ENCODE measurements at regions not wholly inside any gene's neighbourhood (a gene's known extent, or its start where the extent isn't known, plus 50 kb on each side); places are given as distances from the start of the nearest gene placed in this dataset.

DNA sequence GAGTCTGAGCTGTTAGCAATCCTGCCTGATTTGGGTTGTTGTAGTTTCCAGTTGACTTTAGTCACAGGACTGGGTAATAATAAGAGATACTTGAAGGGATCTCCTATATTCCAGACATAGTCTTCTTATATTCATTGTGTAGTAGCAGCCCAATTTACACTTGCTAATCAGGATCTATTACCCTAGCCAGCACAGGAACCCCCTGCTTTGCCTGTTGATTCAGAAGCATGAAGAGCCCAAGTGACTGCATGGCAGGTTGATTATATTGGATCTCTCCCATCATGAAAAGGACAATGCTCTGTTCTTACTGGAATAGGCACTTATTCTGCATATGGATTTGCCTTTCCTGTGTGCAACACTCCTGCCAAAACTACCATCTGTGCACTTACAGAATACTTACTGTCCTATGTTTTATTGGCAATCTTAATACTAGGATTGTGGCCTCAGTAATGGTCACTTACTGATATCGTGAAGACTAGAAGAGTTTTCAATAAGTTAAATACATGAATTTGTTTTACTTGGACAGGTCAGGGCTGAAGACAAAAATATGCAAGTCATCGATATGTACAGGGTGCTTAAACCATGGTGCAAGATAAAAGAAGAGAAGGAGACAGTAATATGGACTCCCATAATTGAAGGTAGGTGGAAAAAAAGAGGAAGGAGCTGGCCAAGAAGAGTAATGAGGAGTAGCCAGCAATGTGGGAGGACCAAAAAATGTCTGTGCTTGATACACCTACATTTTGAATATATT is 304.1 kb downstream of the MCTP2 start:
- no peak for DNase-seq

DNA sequence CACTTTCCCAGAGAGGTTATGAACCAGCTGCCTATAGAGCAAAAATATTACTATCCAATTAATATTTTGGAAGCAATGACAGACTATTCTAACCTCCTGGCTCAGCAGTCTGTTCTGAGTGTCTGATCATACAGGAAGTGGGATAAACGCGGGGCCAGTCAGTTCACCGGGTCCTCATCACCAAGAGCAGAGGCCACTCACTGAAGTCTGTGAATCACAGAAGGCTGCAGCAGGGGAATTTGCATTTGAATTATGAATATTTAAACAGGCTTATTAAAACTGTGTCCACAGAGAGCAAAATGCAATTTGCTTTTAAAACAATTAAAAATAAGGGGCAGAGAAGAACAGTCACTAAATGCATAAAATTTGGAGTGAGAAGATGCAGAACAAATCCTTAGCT is 305.2 kb downstream of the MCTP2 start:
- no peak for DNase-seq

DNA sequence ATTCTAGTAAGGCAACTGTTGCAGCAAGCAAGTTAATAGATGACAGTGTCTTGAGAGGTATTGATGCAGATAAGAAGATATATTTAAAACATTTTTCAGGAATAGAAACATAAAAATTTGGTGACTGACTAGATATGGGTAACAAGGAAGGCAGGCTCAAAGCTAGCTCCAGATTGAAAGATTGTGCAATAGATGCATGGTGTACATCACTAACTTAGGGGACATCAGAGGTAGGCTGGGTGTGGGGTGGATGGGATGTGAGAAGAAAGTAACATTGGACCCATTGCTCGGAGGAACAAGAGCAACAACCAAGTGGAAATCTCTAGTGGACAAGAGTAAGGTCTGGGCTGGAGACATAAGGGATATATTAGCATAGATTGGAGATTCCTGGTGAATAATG is 306.9 kb downstream of the MCTP2 start:
- DNase-seq = no peak

DNA sequence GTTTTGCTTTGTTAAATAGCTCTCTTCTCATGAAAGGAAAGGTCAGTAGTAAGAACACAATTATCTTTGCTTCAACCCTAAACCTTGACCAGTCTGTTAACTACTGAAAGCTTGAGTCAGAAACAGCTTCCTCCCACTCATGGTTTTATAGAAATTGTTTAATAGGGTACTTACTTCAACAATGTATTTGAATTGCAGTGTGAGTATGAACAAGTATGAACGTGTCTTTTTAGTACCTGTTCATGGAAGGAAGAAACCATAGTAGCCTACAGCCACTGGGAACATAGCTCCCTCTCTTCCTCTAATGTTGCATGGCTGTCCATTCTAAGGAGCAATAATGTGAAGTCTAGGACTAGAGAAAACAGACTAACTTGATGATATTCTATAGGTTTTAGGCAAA is 311.0 kb downstream of the MCTP2 start:
- no peak for DNase-seq

DNA sequence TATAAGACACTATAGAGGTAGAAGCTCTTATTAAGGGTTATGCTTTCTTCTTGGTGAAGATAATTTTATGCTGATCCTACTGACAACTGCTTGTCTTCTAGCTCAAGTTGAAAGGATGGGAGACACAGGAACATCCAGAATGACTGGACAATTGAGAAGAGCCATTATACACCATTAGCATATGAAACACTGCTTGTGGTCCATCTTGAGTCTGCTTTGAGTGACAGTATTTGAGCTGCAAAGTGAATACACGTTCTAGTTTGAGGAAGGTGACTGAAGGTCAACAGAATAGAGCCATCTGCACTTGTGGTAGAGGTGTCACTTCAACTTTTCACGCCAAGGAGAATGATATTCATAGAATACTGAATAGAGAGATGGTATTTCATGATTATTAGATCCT is 315.4 kb downstream of the MCTP2 start:
- DNase-seq = no peak

DNA sequence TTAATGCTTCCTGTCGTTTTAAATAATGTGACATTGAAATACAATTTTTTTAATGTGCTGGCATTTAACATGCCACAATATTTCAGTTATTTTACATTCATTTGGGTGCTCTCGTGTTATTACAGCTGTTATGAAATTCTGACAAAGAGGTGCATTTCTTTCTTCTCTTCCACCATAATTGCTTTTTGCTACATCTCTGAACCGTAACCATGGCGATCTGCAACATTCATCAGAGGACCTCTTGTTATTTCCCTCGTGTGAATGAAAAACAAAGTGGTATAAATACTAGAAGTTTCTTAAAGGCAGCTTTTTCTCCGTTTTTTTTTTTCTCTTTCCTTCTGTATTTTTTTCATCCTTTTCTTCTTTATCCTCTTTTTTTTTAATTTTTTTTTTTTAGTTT is 316.4 kb downstream of the MCTP2 start:
- peak; percentile 10 for DNase-seq

DNA sequence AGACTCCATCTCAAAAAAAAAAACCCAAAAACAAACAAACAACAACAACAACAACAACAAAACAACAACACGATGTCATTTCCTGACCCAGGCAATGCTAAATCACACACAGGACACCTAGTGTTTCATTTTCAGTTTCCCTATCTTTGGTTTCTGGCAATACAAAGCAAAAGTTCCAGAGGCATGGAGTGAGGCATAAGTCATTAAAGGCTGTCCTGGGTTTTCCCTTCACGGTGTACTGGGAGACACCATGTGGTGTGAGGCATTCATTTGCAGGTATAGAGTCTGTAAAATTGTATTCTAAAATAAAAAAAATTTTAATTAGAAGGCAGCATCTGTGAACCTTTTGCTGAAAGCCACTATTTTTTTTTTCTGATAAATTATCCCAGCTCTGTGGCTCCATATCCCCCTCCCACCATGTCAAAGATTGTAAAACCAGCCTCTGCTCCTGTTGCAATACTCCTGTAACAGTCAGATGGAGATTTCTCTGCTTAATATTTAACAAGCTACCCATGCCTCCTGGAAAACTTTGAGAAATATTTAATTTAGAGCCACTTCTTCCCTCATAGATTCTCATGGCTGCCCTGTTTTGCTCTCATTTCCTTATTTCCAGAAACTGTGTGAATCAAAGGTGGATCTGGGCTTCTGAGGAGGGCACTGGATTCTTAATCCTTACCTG is 324.6 kb downstream of the MCTP2 start:
- no peak for DNase-seq

DNA sequence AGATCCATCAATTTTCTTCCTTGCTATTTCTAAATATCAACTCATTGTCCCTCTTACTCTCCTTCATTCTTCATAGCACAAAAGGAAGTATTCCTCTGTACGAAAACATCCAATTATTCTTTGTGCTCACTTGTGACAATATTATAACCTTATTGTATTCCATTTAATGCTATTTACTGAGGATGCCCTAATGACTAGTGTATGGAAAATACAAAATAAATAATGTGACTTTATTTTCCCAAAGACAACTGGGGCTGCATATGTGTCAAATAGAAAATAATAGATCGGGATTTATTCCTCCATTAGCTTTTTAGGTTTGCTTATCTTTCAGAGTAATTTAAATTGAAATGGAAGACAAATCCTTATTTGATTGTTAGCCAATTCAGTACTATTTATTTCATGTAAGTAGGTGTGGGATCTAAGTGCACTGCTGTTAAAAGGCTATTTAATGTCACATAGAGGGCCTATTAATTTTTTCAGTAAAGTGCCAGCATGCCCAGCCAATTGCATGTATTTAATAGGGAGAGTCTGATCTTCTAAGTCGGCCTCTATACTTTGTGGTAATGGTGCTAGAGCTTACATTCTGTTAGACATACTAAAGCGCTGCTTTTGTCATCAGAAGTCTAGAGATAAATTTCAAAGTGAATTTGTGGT is 329.8 kb downstream of the MCTP2 start:
- no peak for DNase-seq

DNA sequence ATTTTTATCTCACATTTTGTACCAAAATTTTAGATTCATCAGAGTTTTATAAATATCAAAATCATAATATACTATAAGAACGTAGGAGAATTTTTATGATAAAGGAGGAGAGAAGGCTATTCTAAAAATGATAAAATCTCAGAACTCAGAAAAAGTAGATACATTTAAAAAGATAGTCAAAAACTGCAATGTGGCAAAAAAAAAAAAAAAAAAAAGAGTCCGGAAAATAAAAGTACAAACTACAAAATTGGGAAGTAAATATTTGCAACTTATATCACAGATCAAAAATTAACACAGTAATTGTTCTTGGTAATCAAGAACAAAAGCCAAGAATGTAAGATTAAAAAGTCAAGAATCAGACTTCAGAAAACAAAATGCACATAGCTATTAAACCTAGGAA is 332.1 kb downstream of the MCTP2 start:
- no peak for DNase-seq

DNA sequence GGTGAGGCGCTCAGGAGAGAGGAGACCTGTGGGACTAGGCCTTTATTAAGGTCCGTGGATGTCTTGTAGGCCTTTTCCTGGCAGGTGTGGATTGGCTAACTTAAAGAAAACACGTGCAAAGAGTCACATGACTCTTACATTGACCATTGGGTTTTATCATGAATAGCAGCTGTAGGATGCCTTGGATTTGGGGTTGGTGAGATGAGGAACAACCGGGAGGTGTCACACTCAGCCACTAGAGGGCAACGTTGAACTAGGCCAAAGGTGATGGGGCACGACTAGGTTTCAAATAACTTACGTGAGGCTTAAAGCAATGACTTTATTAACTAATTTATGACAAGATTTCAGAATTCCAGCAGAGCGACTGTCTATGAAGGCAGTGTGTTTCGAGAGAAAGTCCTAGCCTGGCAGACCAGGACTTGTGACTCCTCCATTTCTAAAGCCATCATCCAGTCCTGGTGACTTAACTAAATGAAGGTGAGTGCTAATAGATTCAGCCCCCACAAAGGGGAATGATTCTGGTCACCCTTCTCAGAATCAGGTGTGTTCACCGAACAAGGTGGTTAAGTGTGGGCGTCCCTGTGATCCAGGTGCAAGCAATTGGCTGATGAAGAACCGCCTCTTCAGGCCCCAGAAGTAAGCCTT is 345.6 kb downstream of the MCTP2 start:
- DNase-seq = peak; percentile 20

DNA sequence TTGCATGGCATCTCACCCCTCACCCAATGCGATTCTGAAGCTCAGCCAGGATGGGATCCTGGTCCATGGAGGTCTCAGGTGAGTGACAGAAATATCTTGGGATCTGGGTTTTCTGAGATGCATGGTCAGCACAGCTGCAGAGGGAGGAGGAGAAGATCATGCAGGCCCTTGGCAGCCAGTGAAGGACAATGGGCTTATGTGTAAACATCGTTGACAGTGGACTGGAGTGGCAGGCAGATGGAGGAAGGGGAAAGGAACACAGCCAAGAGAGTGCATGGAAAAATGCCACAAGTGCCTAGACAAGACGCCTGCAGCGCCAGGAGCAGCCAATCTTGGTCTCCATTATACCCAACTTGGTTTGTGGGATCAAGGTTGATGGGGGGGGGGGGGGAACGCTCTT is 347.9 kb downstream of the MCTP2 start:
- DNase-seq = no peak

DNA sequence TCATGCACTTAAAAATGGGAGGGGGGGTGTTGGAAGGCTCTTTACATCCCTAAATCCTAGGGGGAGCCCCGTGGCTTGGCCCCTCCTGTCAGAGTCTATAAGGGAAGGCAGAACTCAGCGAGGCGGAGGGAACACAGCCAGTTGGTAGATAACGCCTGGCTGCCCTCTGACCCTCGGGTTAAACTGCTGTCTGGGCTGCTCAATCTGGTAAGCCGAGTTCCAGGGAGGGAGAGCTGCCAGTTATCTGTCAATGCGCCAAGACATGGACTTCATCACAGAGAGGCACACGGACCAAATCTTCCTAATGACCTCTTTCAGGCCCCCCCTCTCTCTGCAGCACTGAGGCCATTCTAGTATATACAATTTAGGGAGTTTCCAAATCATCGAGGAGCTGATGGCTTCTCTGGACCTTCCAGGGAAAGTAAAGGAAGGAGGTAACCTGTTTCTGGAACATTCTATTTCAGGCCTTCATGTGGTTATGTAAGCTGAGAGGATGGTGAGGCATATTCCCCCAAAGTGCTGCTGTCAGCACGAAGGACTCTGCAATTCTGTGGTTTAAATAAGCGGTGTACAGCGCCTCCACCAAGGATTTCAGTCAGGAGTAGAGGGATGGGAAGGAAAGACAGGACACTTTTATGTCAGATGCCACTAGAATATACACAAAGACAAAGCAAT is 349.0 kb downstream of the MCTP2 start:
- DNase-seq = peak; percentile 3

DNA sequence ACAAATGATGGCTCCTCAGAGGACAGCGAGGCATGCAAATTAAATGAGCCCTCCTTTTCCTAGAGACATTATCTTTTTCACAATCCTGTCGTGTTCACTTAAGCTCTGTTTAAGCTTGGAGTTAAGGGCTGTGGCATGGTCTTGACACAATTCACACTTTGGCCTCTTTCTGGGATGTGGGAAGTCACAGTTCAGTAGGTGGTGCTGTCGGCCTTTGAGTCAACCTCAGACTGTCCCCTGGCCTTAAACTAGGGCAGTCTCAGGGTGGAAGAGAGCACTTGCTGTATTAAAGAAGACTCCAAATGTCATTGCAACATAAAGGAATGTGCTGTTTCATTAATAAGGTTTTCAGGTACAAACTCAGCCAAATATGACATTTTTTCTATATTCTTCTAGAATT is 351.0 kb downstream of the MCTP2 start:
- DNase-seq = peak; percentile 48

DNA sequence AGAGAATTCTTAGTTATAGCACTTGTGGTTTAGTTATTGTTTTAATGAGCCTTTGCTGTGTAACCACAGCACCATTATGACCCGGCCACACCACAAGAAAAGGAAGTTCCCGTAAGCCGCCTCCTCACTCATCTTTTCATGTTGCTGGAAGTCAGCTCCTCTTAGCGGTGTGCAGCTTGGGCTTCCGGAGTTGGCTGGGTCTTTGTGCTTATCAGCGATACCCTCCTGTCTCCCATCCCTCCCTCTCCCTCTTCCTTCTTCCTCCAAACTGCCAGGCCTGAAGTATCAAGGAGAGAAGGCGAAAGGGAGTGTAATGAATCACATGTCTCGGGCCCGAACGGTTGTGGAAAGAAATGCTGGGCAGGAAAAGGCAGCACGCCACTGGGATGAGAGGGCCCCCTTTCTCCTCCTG is 353.5 kb downstream of the MCTP2 start:
- peak; percentile 19 for DNase-seq

DNA sequence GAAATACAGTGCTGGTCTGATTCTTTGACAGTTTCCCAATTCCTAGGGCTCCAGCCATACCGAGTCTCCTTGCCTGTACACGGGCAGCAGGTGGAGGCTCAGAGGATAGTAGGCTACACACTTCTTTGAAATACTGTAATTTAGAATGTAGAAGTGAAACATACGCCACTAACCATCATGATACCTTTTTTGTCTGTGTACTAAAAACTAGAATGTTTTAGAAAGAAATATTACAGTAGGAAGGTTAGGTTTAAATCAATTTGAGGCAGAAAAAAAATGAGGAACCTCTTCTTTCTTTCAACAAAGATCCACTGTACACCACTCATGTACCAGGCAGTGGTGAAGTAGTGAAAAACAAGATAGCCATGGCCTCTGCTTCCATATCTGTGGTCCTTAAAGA is 354.7 kb downstream of the MCTP2 start:
- DNase-seq = no peak

DNA sequence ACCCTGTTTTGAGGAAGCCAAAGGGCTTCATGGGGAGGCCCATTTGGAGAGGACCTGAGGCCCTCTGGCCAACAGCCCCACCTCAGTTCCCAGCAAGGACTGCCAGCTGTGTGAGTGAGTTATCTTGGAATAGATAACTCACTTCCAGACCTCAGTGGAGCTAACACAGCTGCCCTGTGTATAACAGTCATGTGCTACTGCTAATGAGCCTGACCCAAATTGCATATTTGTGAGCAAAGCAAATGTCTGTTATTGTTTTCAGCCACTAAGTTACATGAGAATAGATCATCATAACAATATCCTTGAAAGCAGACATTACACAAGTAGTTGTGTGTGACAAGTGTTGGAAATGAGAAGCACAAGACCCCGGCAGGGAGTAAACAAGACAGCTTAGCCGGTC is 355.8 kb downstream of the MCTP2 start:
- no peak for DNase-seq

DNA sequence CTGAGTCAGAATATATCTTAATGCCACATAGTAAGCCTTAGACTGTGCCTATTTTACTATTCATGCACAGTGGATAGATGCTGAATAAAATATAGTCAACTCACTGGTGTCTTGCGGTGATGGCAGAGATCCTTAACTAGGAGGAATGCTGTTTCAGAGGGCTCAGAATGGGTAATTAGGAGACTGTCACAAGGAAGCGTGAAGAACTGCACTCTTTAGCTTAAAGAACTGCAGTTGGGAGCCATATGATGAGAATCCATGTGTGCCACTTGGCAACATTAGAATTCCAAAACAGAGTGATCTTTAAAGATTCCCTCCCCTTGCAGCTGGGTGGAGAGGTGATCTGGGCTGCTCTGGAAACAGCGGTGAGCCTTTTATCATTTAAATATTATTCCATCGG is 357.6 kb downstream of the MCTP2 start:
- no peak for DNase-seq

DNA sequence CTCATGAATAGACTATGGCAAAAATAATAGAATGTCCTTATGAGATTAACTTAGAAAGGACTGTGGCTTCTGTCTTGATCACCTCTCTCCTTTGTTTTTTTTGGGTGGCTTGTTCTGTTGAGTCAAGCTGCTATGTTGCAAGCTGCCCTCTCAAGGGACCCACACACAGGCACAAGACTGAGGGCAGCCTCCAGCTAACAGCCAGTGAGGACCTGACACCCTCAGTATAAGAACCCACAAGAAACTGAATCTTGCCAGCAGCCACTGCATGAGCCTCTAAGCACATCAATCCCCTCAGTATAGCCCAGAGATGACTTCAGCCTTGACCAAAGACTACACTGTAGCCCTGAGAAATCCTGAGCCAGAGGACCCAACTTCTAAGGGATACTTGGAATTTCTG is 361.1 kb downstream of the MCTP2 start:
- no peak for DNase-seq

DNA sequence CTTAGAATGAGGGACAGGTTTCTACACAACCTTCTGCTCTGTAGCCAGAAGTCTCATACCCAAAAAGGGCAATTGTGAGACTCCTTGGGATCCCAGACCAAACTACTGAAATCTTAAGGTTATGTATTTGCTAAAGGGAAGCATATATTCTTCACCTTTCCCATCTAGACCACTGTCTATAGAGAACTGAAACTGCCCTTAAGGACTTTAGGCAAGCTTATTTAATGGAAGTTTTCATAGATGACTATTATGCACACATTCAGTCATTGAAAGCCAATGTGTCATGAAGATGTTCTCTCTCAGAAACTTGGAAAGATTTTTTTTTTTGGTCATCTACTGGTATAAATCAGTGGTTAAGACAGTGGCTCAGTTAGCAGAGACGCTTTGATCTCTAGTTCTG is 365.3 kb downstream of the MCTP2 start:
- no peak for DNase-seq

DNA sequence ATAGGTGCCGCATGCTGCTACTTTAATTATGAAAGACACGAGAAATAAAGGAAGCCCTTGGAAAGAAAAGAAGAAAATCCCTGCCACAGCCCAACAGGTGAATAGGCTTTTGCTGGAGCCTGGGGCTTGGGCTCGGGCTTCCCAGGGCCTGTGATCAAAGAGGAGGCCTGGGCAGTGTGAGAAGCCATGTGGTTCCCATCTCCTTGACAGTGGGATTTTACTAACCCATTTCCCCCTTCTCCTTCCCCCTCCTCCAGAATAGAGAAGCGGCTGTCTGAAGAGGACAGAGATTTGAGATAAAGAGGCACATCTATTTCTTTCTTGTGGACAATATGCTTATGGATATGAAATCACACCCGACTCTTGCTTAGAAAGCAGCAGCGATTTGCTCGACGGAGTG is 369.1 kb downstream of the MCTP2 start:
- DNase-seq = peak; percentile 5

DNA sequence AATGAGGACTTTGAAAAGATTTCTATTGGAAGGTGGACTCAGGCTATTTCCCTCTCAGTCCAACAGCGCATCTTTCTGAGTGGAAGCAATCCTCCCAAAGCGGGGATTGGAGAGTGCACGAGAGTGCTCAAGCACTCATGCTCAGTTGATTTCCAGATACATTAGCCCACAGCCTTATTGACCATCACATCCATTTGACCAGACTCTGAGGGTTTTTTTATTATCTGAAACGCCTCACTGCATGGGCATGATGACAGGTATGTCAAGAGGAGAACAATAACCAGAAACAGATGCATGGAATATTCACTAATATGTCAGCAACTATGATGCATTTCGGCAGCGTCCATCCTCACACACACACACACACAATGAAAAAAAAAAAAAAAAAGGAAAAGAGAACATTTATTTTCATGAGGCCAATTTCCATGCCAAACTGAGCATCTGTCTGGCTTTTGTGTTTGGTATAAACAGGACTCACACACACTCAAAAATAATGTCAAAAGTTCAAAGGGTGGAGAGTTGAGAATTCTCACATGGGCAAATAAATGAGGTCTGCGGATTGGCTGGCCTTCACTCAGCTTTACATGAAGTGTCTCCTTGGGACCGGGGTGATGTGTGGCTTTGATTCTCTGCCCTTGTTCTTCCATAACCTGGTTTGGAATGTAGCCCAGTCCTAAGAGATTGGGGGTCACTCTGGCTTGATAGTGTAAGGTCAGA is 371.6 kb downstream of the MCTP2 start:
- DNase-seq = peak; percentile 18

DNA sequence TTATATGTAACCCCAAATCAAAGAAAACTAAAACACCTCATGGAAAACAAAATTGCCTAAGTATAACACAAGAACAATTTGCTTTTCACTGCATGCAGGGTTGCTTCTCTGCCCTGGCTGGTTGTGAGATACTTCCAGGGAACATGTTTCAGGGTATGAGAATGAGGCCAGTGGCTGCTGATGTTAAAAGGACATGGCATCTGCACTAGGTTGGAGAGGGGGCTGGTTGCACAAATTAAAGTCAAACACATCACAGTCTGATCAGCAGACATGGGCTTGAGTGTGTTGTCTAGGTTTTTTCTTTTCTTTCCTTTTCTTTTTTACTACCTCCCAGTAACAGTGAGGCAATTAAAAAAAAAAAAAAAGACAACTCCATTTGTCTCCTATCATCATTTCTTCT is 374.9 kb downstream of the MCTP2 start:
- DNase-seq = no peak

Measured in tongue (tissue), 1 donor.